Breast epithelium (tissue), 3 donors: ENCODE measurements at regions not wholly inside any gene's neighbourhood (a gene's known extent, or its start where the extent isn't known, plus 50 kb on each side); places are given as distances from the start of the nearest gene placed in this dataset.

Source experiments
- POLR2A ChIP-seq: fragments of 450-650 bp; IDR thresholded peaks from one replicate; pipeline ENCODE4 v1.6.1; 2016; ENCODE audit warnings: antibody characterized with exemption, mild to moderate bottlenecking, moderate library complexity
- POLR2AphosphoS5 ChIP-seq, 3 donors: sonication (generic); formaldehyde crosslinking; IDR thresholded peaks; one replicate each; pipeline ENCODE4 v1.6.1; 2017; ENCODE audit warnings: antibody characterized with exemption in 3 of 3
- TF ChIP-seq, protein P1 (sequence below), 3 donors: fragments of 450-650 bp; IDR thresholded peaks; one replicate each; pipeline ENCODE4 v1.5.1; 2016 to 2017; ENCODE audit warnings: antibody characterized with exemption in 3 of 3, mild to moderate bottlenecking in 3 of 3, moderate library complexity in 3 of 3

DNA sequence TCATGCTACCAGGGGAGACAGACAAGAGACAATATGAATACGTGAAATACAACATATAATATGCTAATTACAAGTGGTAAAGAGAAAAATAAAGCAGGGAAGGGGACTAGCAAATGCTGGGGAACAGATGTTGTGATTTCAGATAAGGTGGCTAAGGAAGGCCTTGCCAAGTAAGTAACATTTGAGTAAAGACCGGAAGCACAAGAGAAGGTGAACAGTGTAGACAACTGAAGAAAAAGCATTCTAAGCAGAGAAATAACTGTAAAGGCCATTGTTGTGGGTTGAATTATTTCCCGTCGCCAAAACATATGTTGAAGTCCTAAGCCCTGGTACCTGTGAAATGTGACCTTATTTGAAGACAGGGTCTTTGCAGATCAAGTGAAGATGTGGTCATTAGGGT lies 63.7 kb upstream of the EED start:
- TF ChIP-seq, protein P1, sequence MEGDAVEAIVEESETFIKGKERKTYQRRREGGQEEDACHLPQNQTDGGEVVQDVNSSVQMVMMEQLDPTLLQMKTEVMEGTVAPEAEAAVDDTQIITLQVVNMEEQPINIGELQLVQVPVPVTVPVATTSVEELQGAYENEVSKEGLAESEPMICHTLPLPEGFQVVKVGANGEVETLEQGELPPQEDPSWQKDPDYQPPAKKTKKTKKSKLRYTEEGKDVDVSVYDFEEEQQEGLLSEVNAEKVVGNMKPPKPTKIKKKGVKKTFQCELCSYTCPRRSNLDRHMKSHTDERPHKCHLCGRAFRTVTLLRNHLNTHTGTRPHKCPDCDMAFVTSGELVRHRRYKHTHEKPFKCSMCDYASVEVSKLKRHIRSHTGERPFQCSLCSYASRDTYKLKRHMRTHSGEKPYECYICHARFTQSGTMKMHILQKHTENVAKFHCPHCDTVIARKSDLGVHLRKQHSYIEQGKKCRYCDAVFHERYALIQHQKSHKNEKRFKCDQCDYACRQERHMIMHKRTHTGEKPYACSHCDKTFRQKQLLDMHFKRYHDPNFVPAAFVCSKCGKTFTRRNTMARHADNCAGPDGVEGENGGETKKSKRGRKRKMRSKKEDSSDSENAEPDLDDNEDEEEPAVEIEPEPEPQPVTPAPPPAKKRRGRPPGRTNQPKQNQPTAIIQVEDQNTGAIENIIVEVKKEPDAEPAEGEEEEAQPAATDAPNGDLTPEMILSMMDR (IDR thresholded peaks at IDR 0.05): no peak
- TF ChIP-seq POLR2A: no peak
- no peak for TF ChIP-seq POLR2AphosphoS5 (IDR thresholded peaks at IDR 0.05)
